HepG2 (cell line): ENCODE measurements at regions not wholly inside any gene's neighbourhood (a gene's known extent, or its start where the extent isn't known, plus 50 kb on each side); places are given as distances from the start of the nearest gene placed in this dataset.

Source experiments
- ATAC-seq: fragments of 200-7000 bp; cut with Tn5 transposase; 3 replicates; pipeline ENCODE4 v1.9.1; 2020; ENCODE audit warnings: mild to moderate bottlenecking, moderate library complexity
- BruUV-seq: library from RNA; stranded (reverse); fragments of 400-500 nt; replicated peaks from 2 replicates; lab custom pipeline; 2021; lab: Mats Ljungman, UMichigan
- CTCF ChIA-PET: fragments of 300-600 bp; formaldehyde crosslinking; extraction: SDS; loops from one replicate; lab custom pipeline; 2021; ENCODE audit warnings: low total read pairs, inconsistent platforms, low intra/inter-chr PET ratio; lab: Yijun Ruan, JAX
- POLR2A ChIA-PET: fragments of 350-600 bp; sonication (Branson Sonifier 250); formaldehyde crosslinking; loops from one replicate; lab custom pipeline; 2020; ENCODE audit warnings: antibody characterized with exemption, inconsistent platforms; lab: Yijun Ruan, JAX
- DNase-seq: peaks from one replicate; pipeline ENCODE4 v3.0.0-alpha.2; 2015; ENCODE audit warnings: low spot score
- FAIRE-seq: peaks from 3 replicates; lab custom pipeline; 2011; peaks lifted over from hg19 to GRCh38; lab: Jason Lieb, UNC
- H2AFZ ChIP-seq: one replicate; pipeline ENCODE4 v1.6.1; 2011; ENCODE audit warnings: low read length, inconsistent platforms
- H3K27ac ChIP-seq: fragments of 300-600 bp; 3 replicates; pipeline ENCODE4 v1.8.0; 2011; ENCODE audit warnings: mixed run types, mild to moderate bottlenecking, mixed read lengths, low read length, inconsistent platforms; ENCODE audit not compliant: insufficient read depth; ENCODE audit errors: extremely low read length
- H3K27me3 ChIP-seq, 2 experiments: fragments of 200-600 bp in 1 of 2; 2 replicates in 1 of 2; 3 replicates in 1 of 2; pipeline versions ENCODE4 v1.6.0 to v1.8.0; 2011; ENCODE audit warnings: low read length in 2 of 2, mild to moderate bottlenecking in 2 of 2, moderate library complexity in 2 of 2, inconsistent platforms in 1 of 2; ENCODE audit not compliant: insufficient read depth in 2 of 2, control insufficient read depth in 1 of 2
- H3K36me3 ChIP-seq, 2 experiments: fragments of 200-600 bp in 1 of 2; replicated peaks in 1 of 2; 2 replicates in 1 of 2; 3 replicates in 1 of 2; pipeline versions ENCODE4 v1.5.1 to v1.8.0; 2011; ENCODE audit warnings: low read length in 2 of 2, inconsistent platforms in 1 of 2; ENCODE audit not compliant: insufficient read depth in 2 of 2, control insufficient read depth in 1 of 2
- H3K4me1 ChIP-seq: 2 replicates; pipeline ENCODE4 v1.5.1; 2012; ENCODE audit warnings: low read length, inconsistent platforms; ENCODE audit not compliant: insufficient read depth
- H3K4me2 ChIP-seq: 2 replicates; pipeline ENCODE4 v1.6.0; 2011; ENCODE audit warnings: low read depth, low read length, inconsistent platforms
- H3K4me3 ChIP-seq, 3 experiments: fragments of 200-600 bp in 1 of 3; sonication (generic), shearing (Covaris generic) in 1 of 3; replicated peaks in 1 of 3; 2 replicates each; pipeline ENCODE4 v1.5.1; 2011 to 2016; ENCODE audit warnings: low read length in 3 of 3, inconsistent platforms in 2 of 3, low read depth in 2 of 3, mild to moderate bottlenecking in 2 of 3, control low read depth in 1 of 3, mixed read lengths in 1 of 3; ENCODE audit not compliant: insufficient read depth in 1 of 3
- H3K79me2 ChIP-seq: one replicate; pipeline ENCODE4 v1.6.1; 2011; ENCODE audit warnings: low read length, inconsistent platforms; ENCODE audit not compliant: insufficient read depth
- H3K9ac ChIP-seq: 2 replicates; pipeline ENCODE4 v1.6.0; 2011; ENCODE audit warnings: mild to moderate bottlenecking, low read depth, low read length, inconsistent platforms; ENCODE audit not compliant: insufficient read depth
- H3K9me3 ChIP-seq: 2 replicates; pipeline ENCODE4 v1.5.1; 2012; ENCODE audit warnings: mild to moderate bottlenecking, low read length
- H4K20me1 ChIP-seq: 2 replicates; pipeline ENCODE4 v1.6.0; 2011; ENCODE audit warnings: inconsistent platforms, mild to moderate bottlenecking, low read length, moderate library complexity; ENCODE audit not compliant: insufficient read depth
- HNRNPH1 ChIP-seq: fragments of 200-400 bp; formaldehyde crosslinking; optimal IDR thresholded peaks from 2 replicates; pipeline ENCODE3; 2017; ENCODE audit warnings: mild to moderate bottlenecking, low read depth, low read length
- KDM5A ChIP-seq: fragments of 200-600 bp; sonication (generic); IDR thresholded peaks from 2 replicates; pipeline ENCODE4 v1.7.0; 2018; ENCODE audit warnings: antibody characterized with exemption, mild to moderate bottlenecking, low read length, borderline replicate concordance
- KMT2B ChIP-seq: IDR thresholded peaks from 2 replicates; pipeline ENCODE4 v1.6.1; 2016; ENCODE audit warnings: missing genetic modification reagents, missing compliant biosample characterization
- SCMH1 ChIP-seq: sonication (generic); formaldehyde crosslinking; IDR thresholded peaks from 2 replicates; pipeline ENCODE4 v1.9.0; 2021; ENCODE audit warnings: missing genetic modification reagents, mild to moderate bottlenecking, borderline replicate concordance
- SMC3 ChIP-seq: IDR thresholded peaks from 2 replicates; pipeline ENCODE4 v1.6.1; 2011; ENCODE audit warnings: low read length, improper control_type of control experiment
- YEATS2 ChIP-seq: sonication (generic); formaldehyde crosslinking; IDR thresholded peaks from 2 replicates; pipeline ENCODE4 v1.4.0; 2020; ENCODE audit warnings: missing genetic modification reagents, borderline replicate concordance
- ZBTB10 ChIP-seq: sonication (generic); formaldehyde crosslinking; IDR thresholded peaks from 2 replicates; pipeline ENCODE4 v1.4.0; 2020; ENCODE audit warnings: missing genetic modification reagents, borderline replicate concordance
- ZNF382 ChIP-seq: sonication (generic); formaldehyde crosslinking; IDR thresholded peaks from 2 replicates; pipeline ENCODE4 v1.5.0; 2020; ENCODE audit warnings: missing genetic modification reagents, mild to moderate bottlenecking, borderline replicate concordance
- ZNF513 ChIP-seq: sonication (generic); formaldehyde crosslinking; conservative IDR thresholded peaks from 2 replicates; pipeline ENCODE4 v1.5.0; 2020; ENCODE audit warnings: missing genetic modification reagents
- ZXDC ChIP-seq: sonication (generic); formaldehyde crosslinking; IDR thresholded peaks from 2 replicates; pipeline ENCODE4 v1.5.0; 2020; ENCODE audit warnings: mild to moderate bottlenecking, missing genetic modification reagents
- WGBS: methylation state at CpG from one replicate; pipeline ENCODE4 v1.1.6; 2017; ENCODE audit warnings: low lambda C conversion rate; 5-methylcytosine and 5-hydroxymethylcytosine counted together
- in situ Hi-C: cut with HindIII; loops from 2 replicates; pipeline ENCODE4 v1.10.0; 2017; ENCODE audit warnings: low pct_unique_long_range_greater_than_20kb; ENCODE audit not compliant: extremely low pct_ligation_motif_present
- intact Hi-C: fragments of 100-400 bp; cut with micrococcal nuclease; formaldehyde crosslinking; loops from one replicate; pipeline ENCODE4 v1.10.0; 2022; ENCODE audit not compliant: unreplicated experiment

GRCh38 chr7:46450886-46451285 lies 529.8 kb upstream of the IGFBP3 start:
- H2AFZ ChIP-seq: no peak overlapping the region
- ChIA-PET CTCF (no interaction called here), POLR2A (no interaction called here)
- intact Hi-C loops: no loop called here
- no peaks in the 10 kb centered on the region for H3K36me3 ChIP-seq
- no peaks in the 10 kb centered on the region for H4K20me1 ChIP-seq
- no peak for ATAC-seq
- no peak overlapping the region for H3K27ac ChIP-seq
- no peaks in the 10 kb centered on the region for H3K4me1 ChIP-seq
- no TSS peak for BruUV-seq
- in situ Hi-C loops: no loop called here
- TF ChIP-seq ZNF513 (no peak), KMT2B (CRISPR knock-in tag) (no peak), KDM5A (no peak), ZXDC (CRISPR knock-in tag) (no peak)
- H3K9ac ChIP-seq: no peak overlapping the region
- H3K4me2 ChIP-seq: no peak overlapping the region
- H3K4me3 ChIP-seq: no peak overlapping the region
- peaks cover 11% of the 10 kb centered on the region; the same call in 1 of the 2 replicates for H3K9me3 ChIP-seq
- no peaks in the 10 kb centered on the region for H3K79me2 ChIP-seq
- no peaks in the 10 kb centered on the region for H3K27me3 ChIP-seq
- DNase-seq: no peak
- FAIRE-seq: no peak

GRCh38 chr7:46450425-46450824 lies 529.4 kb upstream of the IGFBP3 start:
- no peaks in the 10 kb centered on the region for H3K27me3 ChIP-seq
- no peak overlapping the region for H3K27ac ChIP-seq
- no peaks in the 10 kb centered on the region for H4K20me1 ChIP-seq
- no peak for DNase-seq
- FAIRE-seq: no peak
- H3K4me2 ChIP-seq: no peak overlapping the region
- H3K4me1 ChIP-seq: no peaks in the 10 kb centered on the region
- POLR2A ChIA-PET: no interaction called here
- no peaks in the 10 kb centered on the region for H3K36me3 ChIP-seq
- no peaks in the 10 kb centered on the region for H3K79me2 ChIP-seq
- in situ Hi-C loops: no loop called here
- CTCF ChIA-PET: no interaction called here
- intact Hi-C loops: no loop called here
- no peak overlapping the region for H3K4me3 ChIP-seq
- H3K9ac ChIP-seq: no peak overlapping the region
- ATAC-seq: no peak
- WGBS: 6% methylated on average over 2 of the region's 2 CpGs
- H2AFZ ChIP-seq: no peak overlapping the region
- peaks cover 11% of the 10 kb centered on the region; the same call in 1 of the 2 replicates for H3K9me3 ChIP-seq
- BruUV-seq: no TSS peak
- TF ChIP-seq SMC3 (no peak), HNRNPH1 (no peak), SCMH1 (CRISPR knock-in tag) (no peak), ZNF382 (CRISPR knock-in tag) (no peak), YEATS2 (CRISPR knock-in tag) (no peak), ZBTB10 (no peak)
